Endothelial cell of umbilical vein (primary cell): ENCODE measurements at regions not wholly inside any gene's neighbourhood (a gene's known extent, or its start where the extent isn't known, plus 50 kb on each side); places are given as distances from the start of the nearest gene placed in this dataset.

Experiments used
- BruUV-seq: library from RNA; stranded (reverse); fragments of 400-500 nt; replicated peaks from 2 replicates; lab custom pipeline; 2021; lab: Mats Ljungman, UMichigan
- CTCF ChIA-PET: fragments of 300-600, 350-600 bp; sonication (Branson Sonifier 250); formaldehyde crosslinking; loops from one replicate; lab custom pipeline; 2021; ENCODE audit warnings: antibody characterized with exemption, inconsistent platforms; lab: Charles Lee
- POLR2A ChIA-PET: fragments of 300-600, 350-600 bp; sonication (Branson Sonifier 250); formaldehyde crosslinking; loops from one replicate; lab custom pipeline; 2021; ENCODE audit warnings: antibody characterized with exemption, inconsistent platforms; lab: Charles Lee
- DNase-seq: peaks from one replicate; pipeline ENCODE4 v3.0.0-alpha.2; 2011; ENCODE audit warnings: low read depth, low spot score
- FAIRE-seq: peaks from 2 replicates; lab custom pipeline; 2011; peaks lifted over from hg19 to GRCh38; lab: Jason Lieb, UNC
- H2AFZ ChIP-seq: 2 replicates; pipeline ENCODE4 v1.6.0; 2012; ENCODE audit warnings: low read depth, low read length, control low read depth, inconsistent platforms
- H3K27ac ChIP-seq: 2 replicates; pipeline ENCODE4 v1.5.1; 2011; ENCODE audit warnings: low read depth, mild to moderate bottlenecking, control low read depth, low read length, moderate library complexity; ENCODE audit not compliant: insufficient read depth
- H3K27me3 ChIP-seq, 2 experiments: 2 replicates each; pipeline versions ENCODE4 v1.6.0 to v1.6.1; 2011; ENCODE audit warnings: low read length in 2 of 2, mixed read lengths in 1 of 2; ENCODE audit not compliant: control insufficient read depth in 2 of 2, insufficient read depth in 2 of 2
- H3K36me3 ChIP-seq, 2 experiments: 2 replicates in 1 of 2; 3 replicates in 1 of 2; pipeline ENCODE4 v1.5.1; 2011; ENCODE audit warnings: low read length in 2 of 2, mild to moderate bottlenecking in 1 of 2, moderate library complexity in 1 of 2; ENCODE audit not compliant: control insufficient read depth in 2 of 2, insufficient read depth in 2 of 2; ENCODE audit errors: extremely low read depth in 1 of 2
- H3K4me1 ChIP-seq: 3 replicates; pipeline ENCODE4 v1.5.1; 2011; ENCODE audit warnings: mild to moderate bottlenecking, low read length; ENCODE audit not compliant: control insufficient read depth, insufficient read depth; ENCODE audit errors: extremely low read depth
- H3K4me2 ChIP-seq: 2 replicates; pipeline ENCODE4 v1.6.1; 2011; ENCODE audit warnings: low read length, control low read depth, mixed read lengths; ENCODE audit not compliant: insufficient read depth
- H3K4me3 ChIP-seq, 3 experiments: fragments of 200-600 bp in 1 of 3; sonication (generic), shearing (Covaris generic) in 1 of 3; replicated peaks in 1 of 3; 2 replicates each; pipeline ENCODE4 v1.5.1; 2011 to 2016; ENCODE audit warnings: control low read depth in 3 of 3, low read length in 3 of 3, mild to moderate bottlenecking in 2 of 3, inconsistent platforms in 1 of 3, low read depth in 1 of 3, moderate library complexity in 1 of 3; ENCODE audit not compliant: insufficient read depth in 1 of 3
- H3K79me2 ChIP-seq: 2 replicates; pipeline ENCODE4 v1.6.0; 2012; ENCODE audit warnings: low read length, inconsistent platforms; ENCODE audit not compliant: control insufficient read depth, insufficient read depth
- H3K9ac ChIP-seq: replicated peaks from 2 replicates; pipeline ENCODE3; 2011; ENCODE audit warnings: low read length, control low read depth; ENCODE audit not compliant: insufficient read depth; ENCODE audit errors: extremely low read depth
- H3K9me1 ChIP-seq: replicated peaks from 3 replicates; pipeline ENCODE4 v1.6.0; 2011; ENCODE audit warnings: mild to moderate bottlenecking, low read length; ENCODE audit not compliant: control insufficient read depth, insufficient read depth; ENCODE audit errors: extremely low read depth
- H3K9me3 ChIP-seq: replicated peaks from 2 replicates; pipeline ENCODE4 v1.5.1; 2012; ENCODE audit warnings: low read length, inconsistent platforms; ENCODE audit not compliant: control insufficient read depth, insufficient read depth
- H4K20me1 ChIP-seq: replicated peaks from 2 replicates; pipeline ENCODE3; 2011; ENCODE audit warnings: mild to moderate bottlenecking, low read length; ENCODE audit not compliant: control insufficient read depth, insufficient read depth; ENCODE audit errors: extremely low read depth
- EZH2 ChIP-seq: IDR thresholded peaks from 2 replicates; pipeline ENCODE4 v1.6.1; 2012; ENCODE audit warnings: borderline replicate concordance, low read depth, mild to moderate bottlenecking, moderate library complexity, low read length, inconsistent platforms; ENCODE audit not compliant: severe bottlenecking
- FOS ChIP-seq: IDR thresholded peaks from 2 replicates; pipeline ENCODE4 v1.6.1; 2011; ENCODE audit warnings: mild to moderate bottlenecking, low read length, moderate library complexity, borderline replicate concordance; ENCODE audit not compliant: insufficient read depth
- GATA2 ChIP-seq: IDR thresholded peaks from 2 replicates; pipeline ENCODE4 v1.7.0; 2011; ENCODE audit warnings: low read depth, mild to moderate bottlenecking, moderate library complexity, mixed read lengths, low read length; ENCODE audit not compliant: insufficient read length, insufficient read depth
- JUN ChIP-seq: IDR thresholded peaks from 2 replicates; pipeline ENCODE4 v1.6.1; 2011; ENCODE audit warnings: borderline replicate concordance, low read depth; ENCODE audit not compliant: insufficient read length, insufficient read depth
- MYC ChIP-seq: IDR thresholded peaks from one replicate; pipeline ENCODE4 v1.6.1; 2011; ENCODE audit warnings: mild to moderate bottlenecking, low read depth, low read length
- POLR2A ChIP-seq: IDR thresholded peaks from 2 replicates; pipeline ENCODE4 v1.6.1; 2012; ENCODE audit warnings: low read depth, mild to moderate bottlenecking, control low read depth, low read length
- POLR2AphosphoS5 ChIP-seq: IDR thresholded peaks from 2 replicates; pipeline ENCODE4 v1.6.1; 2012; ENCODE audit warnings: low read depth, mild to moderate bottlenecking, control low read depth, low read length, moderate library complexity; ENCODE audit not compliant: insufficient read depth
- dilution Hi-C: fragments of 300-500 bp; cut with MboI; formaldehyde crosslinking; loops from one replicate; pipeline ENCODE4 v1.15.0; 2019; ENCODE audit warnings: low sequenced_read_pairs; ENCODE audit not compliant: extremely low pct_ligation_motif_present
- intact Hi-C: fragments of 100-400 bp; cut with micrococcal nuclease; formaldehyde crosslinking; loops from one replicate; pipeline ENCODE4 v1.10.0; 2022
- TF ChIP-seq, protein P1 (sequence below): IDR thresholded peaks from 2 replicates; pipeline ENCODE4 v1.6.1; 2011; ENCODE audit not compliant: insufficient read depth, insufficient read length
- TF ChIP-seq, protein P2 (sequence below), 2 donors: IDR thresholded peaks; 1 replicate in 1 of 2; 2 replicates in 1 of 2; pipeline ENCODE4 v1.5.1; 2011; ENCODE audit warnings: low read length in 2 of 2, mild to moderate bottlenecking in 2 of 2, moderate library complexity in 2 of 2, control low read depth in 1 of 2, inconsistent platforms in 1 of 2, low read depth in 1 of 2; ENCODE audit not compliant: insufficient read depth in 1 of 2; ENCODE audit errors: extremely low read depth in 1 of 2

DNA sequence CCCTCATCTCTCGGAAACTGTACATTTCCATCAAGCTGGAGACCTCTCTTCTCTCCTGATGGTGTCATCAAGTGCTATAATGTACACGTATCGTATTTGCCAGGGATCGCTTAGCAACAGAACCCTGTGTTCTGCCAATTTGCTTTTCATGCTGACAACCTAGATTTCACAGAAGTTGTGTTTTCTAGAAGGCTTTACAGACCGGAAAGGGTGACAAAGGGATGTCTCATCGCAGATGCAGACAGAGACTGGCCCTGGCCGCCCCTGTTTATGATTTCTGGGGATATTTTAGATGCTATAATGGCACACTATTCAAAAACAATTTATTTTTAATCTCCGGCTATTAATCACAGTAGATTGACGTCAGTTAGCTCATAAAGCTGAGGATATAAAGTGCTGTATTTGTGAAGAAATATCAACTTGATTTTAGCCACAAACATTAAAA lies 291.4 kb downstream of the IRS2 start:
- Histone ChIP-seq H2AFZ (no peak overlapping the region), H3K9me1 (no peaks in the 10 kb centered on the region), H3K36me3 (no peaks in the 10 kb centered on the region), H3K27ac (no peak overlapping the region), H3K4me1 (no peaks in the 10 kb centered on the region), H3K79me2 (no peaks in the 10 kb centered on the region), H3K9ac (no peak overlapping the region), H3K9me3 (no peaks in the 10 kb centered on the region), H3K4me2 (no peak overlapping the region), H3K4me3 (no peak overlapping the region), H3K27me3 (no peaks in the 10 kb centered on the region), H4K20me1 (no peaks in the 10 kb centered on the region)
- no TSS peak for BruUV-seq
- intact Hi-C loops, result no loop called here
- FAIRE-seq, result no peak
- ChIA-PET POLR2A (no interaction called here), CTCF (no interaction called here)
- no peak for TF ChIP-seq GATA2
- TF ChIP-seq, protein P1, sequence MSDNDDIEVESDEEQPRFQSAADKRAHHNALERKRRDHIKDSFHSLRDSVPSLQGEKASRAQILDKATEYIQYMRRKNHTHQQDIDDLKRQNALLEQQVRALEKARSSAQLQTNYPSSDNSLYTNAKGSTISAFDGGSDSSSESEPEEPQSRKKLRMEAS, result no peak
- TF ChIP-seq EZH2, result no peak
- TF ChIP-seq JUN, result no peak
- TF ChIP-seq POLR2AphosphoS5, result no peak
- no peak for TF ChIP-seq FOS
- no peak for TF ChIP-seq MYC
- TF ChIP-seq, protein P2, sequence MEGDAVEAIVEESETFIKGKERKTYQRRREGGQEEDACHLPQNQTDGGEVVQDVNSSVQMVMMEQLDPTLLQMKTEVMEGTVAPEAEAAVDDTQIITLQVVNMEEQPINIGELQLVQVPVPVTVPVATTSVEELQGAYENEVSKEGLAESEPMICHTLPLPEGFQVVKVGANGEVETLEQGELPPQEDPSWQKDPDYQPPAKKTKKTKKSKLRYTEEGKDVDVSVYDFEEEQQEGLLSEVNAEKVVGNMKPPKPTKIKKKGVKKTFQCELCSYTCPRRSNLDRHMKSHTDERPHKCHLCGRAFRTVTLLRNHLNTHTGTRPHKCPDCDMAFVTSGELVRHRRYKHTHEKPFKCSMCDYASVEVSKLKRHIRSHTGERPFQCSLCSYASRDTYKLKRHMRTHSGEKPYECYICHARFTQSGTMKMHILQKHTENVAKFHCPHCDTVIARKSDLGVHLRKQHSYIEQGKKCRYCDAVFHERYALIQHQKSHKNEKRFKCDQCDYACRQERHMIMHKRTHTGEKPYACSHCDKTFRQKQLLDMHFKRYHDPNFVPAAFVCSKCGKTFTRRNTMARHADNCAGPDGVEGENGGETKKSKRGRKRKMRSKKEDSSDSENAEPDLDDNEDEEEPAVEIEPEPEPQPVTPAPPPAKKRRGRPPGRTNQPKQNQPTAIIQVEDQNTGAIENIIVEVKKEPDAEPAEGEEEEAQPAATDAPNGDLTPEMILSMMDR (IDR thresholded peaks at IDR 0.05; ENCODE audit: extremely low read depth in 1 of 2, insufficient read depth in 1 of 2, low read depth in 1 of 2, low read length in 2 of 2), result no peak
- no peak for TF ChIP-seq POLR2A
- dilution Hi-C loops, result no loop called here
- no peak for DNase-seq
